Aorta (tissue), 5 donors: ENCODE measurements at regions not wholly inside any gene's neighbourhood (a gene's known extent, or its start where the extent isn't known, plus 50 kb on each side); places are given as distances from the start of the nearest gene placed in this dataset.

Experiments used
- ATAC-seq: fragments of 200-7000 bp; cut with Tn5 transposase; one replicate; pipeline ENCODE4 v1.9.1; 2022; ENCODE audit warnings: moderate library complexity; ENCODE audit not compliant: low FRiP score
- DNase-seq, 2 donors: peaks; one replicate each; pipeline ENCODE4 v3.0.0-alpha.2; 2020
- H3K27ac ChIP-seq, 2 donors: one replicate each; pipeline ENCODE4 v1.5.1; 2013; ENCODE audit warnings: low read length in 2 of 2, mild to moderate bottlenecking in 2 of 2, moderate library complexity in 2 of 2, control low read depth in 1 of 2, inconsistent platforms in 1 of 2, low read depth in 1 of 2
- H3K27me3 ChIP-seq, 2 donors: one replicate each; pipeline ENCODE4 v1.6.1; 2013; ENCODE audit warnings: control low read depth in 1 of 2, low read length in 1 of 2, mild to moderate bottlenecking in 1 of 2, moderate library complexity in 1 of 2; ENCODE audit not compliant: insufficient read depth in 2 of 2, control insufficient read depth in 1 of 2
- H3K36me3 ChIP-seq, 2 donors: one replicate each; pipeline ENCODE4 v1.6.1; 2013; ENCODE audit warnings: control low read depth in 1 of 2, low read length in 1 of 2, mild to moderate bottlenecking in 1 of 2; ENCODE audit not compliant: insufficient read depth in 2 of 2, control insufficient read depth in 1 of 2
- H3K4me1 ChIP-seq, 2 donors: one replicate each; pipeline ENCODE4 v1.6.1; 2013; ENCODE audit warnings: low read length in 2 of 2, control low read depth in 1 of 2, mild to moderate bottlenecking in 1 of 2, moderate library complexity in 1 of 2; ENCODE audit not compliant: insufficient read depth in 2 of 2, control insufficient read depth in 1 of 2
- H3K4me3 ChIP-seq, 2 donors: one replicate each; pipeline ENCODE4 v1.5.1; 2013; ENCODE audit warnings: low read length in 2 of 2, control low read depth in 1 of 2, mild to moderate bottlenecking in 1 of 2
- H3K9me3 ChIP-seq: one replicate; pipeline ENCODE4 v1.6.1; 2013; ENCODE audit warnings: mild to moderate bottlenecking, low read length; ENCODE audit not compliant: control insufficient read depth
- WGBS, 2 donors: extraction: QIAGEN DNeasy Blood & Tissue Kit; methylation state at CpG; one replicate each; pipeline ENCODE4 v1.1.7; 2013; 5-methylcytosine and 5-hydroxymethylcytosine counted together
- intact Hi-C, 2 donors: fragments of 100-400 bp; cut with DNase I; formaldehyde crosslinking; loops; one replicate each; pipeline versions ENCODE4 v1.14.2 to v1.15.0; 2022
- donor health status: healthy with polysubstance abuse.
- donor health status: Bipolar disorder and iron deficiency.
- donor health status: DM: no; HTN: no; CAD: no.
- donor health status: DM: no; HTN: no; CAD: no.
- donor health status: DM: yes; HTN: yes; CAD: no.

DNA sequence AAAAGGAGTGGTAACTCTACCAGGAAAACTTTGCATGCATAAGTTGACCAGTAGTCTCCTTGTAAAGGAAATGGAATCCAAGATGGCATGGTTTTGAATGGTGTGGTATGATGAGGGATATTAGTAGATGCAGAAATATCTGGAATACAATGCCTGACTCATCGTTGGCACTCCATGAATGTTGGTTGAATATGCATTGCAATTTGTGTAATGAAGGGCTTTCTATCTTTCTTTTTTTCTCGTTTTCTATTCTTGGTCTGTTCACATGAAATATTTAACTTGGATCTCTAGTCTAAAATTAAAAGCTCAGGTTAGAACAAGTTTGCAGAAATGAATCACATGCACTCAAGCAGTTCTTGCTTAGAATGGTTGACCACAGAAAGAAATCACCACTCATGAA lies 195.3 kb upstream of the ADRA1D start:
- H3K27me3 ChIP-seq = no peaks in the 10 kb centered on the region
- intact Hi-C loops = loop anchor here in 1 of 2 donors (5.0 to 10.0 kb wide), 2 partner anchors 70 to 147 kb away; no protein-coding TSS in a partner anchor
- H3K4me1 ChIP-seq = peaks cover 6 to 7% of the 10 kb centered on the region in 2 donors
- DNase-seq (no peak), ATAC-seq (peak; percentile 20)
- no peaks in the 10 kb centered on the region for H3K9me3 ChIP-seq
- no peak overlapping the region for H3K4me3 ChIP-seq
- WGBS, 2 donors = 9 to 16% methylated on average over 2 of the region's 2 CpGs
- H3K27ac ChIP-seq = peak overlapping the region; percentile 20 to 30
- no peaks in the 10 kb centered on the region for H3K36me3 ChIP-seq

DNA sequence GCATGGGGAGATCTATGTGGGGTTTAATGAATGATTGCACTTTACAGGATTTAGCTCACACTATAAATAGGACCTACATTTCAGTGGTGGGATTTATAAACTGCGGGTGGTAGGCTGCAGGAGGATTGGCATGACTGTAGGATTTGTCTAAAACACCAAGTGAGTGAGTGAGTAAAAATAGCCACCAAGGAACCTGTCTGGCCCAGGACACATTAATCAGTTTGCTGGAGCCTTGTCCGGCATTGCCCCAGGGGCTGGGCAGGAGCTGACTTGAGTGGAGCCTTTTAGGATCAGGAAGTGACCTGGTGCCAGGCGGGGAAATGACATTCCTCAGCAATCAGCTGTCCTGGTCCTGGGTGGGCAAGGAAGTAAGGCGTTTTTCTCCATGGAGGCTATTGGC lies 193.9 kb upstream of the ADRA1D start:
- DNase-seq (peak; percentile 70 to 81), ATAC-seq (peak; percentile 37)
- Histone ChIP-seq H3K27me3 (no peaks in the 10 kb centered on the region), H3K4me3 (no peak overlapping the region), H3K27ac (peak overlapping the region; percentile 51 to 77), H3K9me3 (no peaks in the 10 kb centered on the region), H3K36me3 (no peaks in the 10 kb centered on the region), H3K4me1 (peaks cover 6 to 7% of the 10 kb centered on the region in 2 donors)
- intact Hi-C loops = loop anchor here in 1 of 2 donors (5.0 to 10.0 kb wide), 2 partner anchors 72 to 146 kb away; no protein-coding TSS in a partner anchor
- WGBS, 2 donors = 1 to 11% methylated on average over 4 of the region's 4 CpGs

DNA sequence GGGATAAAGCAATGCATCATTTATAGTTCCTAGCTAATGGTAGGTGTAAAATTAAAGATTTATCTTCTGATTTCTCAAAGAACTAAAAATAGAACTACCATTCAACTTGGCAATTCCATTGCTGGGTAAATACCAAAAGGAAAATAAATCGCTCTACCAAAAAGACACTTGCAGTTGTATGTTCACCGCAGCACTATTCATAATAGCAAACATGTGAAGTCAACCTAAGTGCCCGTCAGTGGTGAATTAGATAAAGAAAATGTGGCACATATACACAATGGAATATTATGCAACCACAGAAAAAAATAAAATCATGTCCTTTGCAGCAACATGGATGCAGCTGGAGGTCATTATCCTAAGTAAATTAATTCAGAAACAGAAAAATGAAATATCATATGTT lies 192.8 kb upstream of the ADRA1D start:
- Histone ChIP-seq H3K4me1 (peaks cover 6 to 7% of the 10 kb centered on the region in 2 donors), H3K27me3 (no peaks in the 10 kb centered on the region), H3K9me3 (no peaks in the 10 kb centered on the region), H3K36me3 (no peaks in the 10 kb centered on the region), H3K4me3 (no peak overlapping the region), H3K27ac (no peak overlapping the region)
- no peak for ATAC-seq
- intact Hi-C loops = loop anchor here in 1 of 2 donors (5.0 to 10.0 kb wide), 2 partner anchors 73 to 145 kb away; no protein-coding TSS in a partner anchor
- WGBS, 2 donors = 16 to 33% methylated on average over 3 of the region's 3 CpGs
- no peak for DNase-seq

DNA sequence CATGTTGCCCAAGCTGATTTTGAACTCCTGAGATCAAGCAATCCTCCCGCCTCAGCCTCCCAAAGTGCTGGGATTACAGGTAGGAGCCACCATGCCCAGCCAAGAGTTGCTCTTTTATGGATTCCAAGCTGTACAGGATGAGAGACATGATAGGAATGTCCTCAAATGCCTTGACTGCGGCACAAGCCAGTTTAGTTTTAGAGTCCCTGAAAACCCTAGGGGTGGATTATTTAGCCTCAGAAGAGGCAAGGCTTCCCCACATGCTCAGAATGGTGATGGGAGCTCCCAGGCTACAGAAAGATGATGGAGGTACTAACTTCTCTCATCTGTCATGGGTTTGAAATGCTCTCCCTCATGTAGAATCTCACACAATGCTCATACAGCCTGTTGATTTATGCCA lies 192.1 kb upstream of the ADRA1D start:
- intact Hi-C loops = loop anchor here in 1 of 2 donors (5.0 to 10.0 kb wide), 2 partner anchors 74 to 144 kb away; no protein-coding TSS in a partner anchor
- Histone ChIP-seq H3K4me3 (no peak overlapping the region), H3K27ac (peak overlapping the region in 1 of 2 donors; percentile 49), H3K27me3 (no peaks in the 10 kb centered on the region), H3K9me3 (no peaks in the 10 kb centered on the region), H3K4me1 (peaks cover 6 to 7% of the 10 kb centered on the region in 2 donors), H3K36me3 (no peaks in the 10 kb centered on the region)
- WGBS, 2 donors = 81 to 84% methylated on average over 2 of the region's 2 CpGs
- DNase-seq = no peak
- no peak for ATAC-seq

DNA sequence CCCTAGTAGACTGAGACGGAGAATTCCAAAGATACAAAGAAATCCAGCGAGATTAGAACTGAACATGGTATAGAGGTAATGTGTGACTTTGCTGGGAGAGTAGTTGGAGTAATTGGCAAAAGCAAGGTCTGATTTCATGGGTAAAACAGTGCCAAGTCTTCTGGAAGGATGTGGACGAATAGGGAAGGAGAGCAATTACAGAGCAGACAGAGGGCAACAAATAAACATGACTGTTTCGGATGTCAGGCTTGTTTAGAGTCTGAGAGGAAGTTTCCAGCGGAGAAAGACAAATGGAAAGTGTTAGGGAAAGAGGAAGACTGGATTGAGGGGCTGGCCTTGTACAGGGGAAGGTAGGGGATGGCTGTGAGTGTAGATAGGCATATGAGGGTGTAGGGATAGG lies 190.4 kb upstream of the ADRA1D start:
- intact Hi-C loops = no loop called here
- DNase-seq (no peak), ATAC-seq (no peak)
- H3K4me3 ChIP-seq = no peak overlapping the region
- no peaks in the 10 kb centered on the region for H3K27me3 ChIP-seq
- 27 to 30% methylated on average over 5 of the region's 5 CpGs for WGBS, 2 donors
- no peaks in the 10 kb centered on the region for H3K4me1 ChIP-seq
- no peak overlapping the region for H3K27ac ChIP-seq
- no peaks in the 10 kb centered on the region for H3K36me3 ChIP-seq
- no peaks in the 10 kb centered on the region for H3K9me3 ChIP-seq

DNA sequence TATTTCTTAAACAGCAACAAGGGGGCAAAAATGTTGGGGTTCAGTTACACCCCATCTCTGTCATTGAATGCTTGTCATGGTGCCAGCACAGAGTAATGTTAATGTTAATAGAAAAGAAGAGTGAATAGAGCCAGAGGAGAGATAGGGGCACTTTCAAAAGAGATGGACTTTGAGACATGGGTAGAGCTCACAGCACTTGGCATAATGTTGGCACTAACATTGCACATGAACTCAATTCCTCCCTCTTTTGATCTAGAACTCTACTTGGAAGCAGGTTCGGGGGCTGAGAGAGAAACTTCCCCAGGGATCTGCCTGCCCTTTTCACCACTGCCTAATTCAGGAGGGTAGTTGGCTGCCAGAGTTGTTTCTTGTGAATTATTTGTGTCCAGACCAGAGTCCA lies 188.0 kb upstream of the ADRA1D start:
- no peak for DNase-seq
- 0 to 17% methylated on average over 1 of the region's 1 CpG for WGBS, 2 donors
- Histone ChIP-seq H3K36me3 (no peaks in the 10 kb centered on the region), H3K9me3 (no peaks in the 10 kb centered on the region), H3K4me1 (no peaks in the 10 kb centered on the region), H3K27ac (no peak overlapping the region), H3K4me3 (no peak overlapping the region), H3K27me3 (no peaks in the 10 kb centered on the region)
- ATAC-seq = peak; percentile 24
- intact Hi-C loops = no loop called here

DNA sequence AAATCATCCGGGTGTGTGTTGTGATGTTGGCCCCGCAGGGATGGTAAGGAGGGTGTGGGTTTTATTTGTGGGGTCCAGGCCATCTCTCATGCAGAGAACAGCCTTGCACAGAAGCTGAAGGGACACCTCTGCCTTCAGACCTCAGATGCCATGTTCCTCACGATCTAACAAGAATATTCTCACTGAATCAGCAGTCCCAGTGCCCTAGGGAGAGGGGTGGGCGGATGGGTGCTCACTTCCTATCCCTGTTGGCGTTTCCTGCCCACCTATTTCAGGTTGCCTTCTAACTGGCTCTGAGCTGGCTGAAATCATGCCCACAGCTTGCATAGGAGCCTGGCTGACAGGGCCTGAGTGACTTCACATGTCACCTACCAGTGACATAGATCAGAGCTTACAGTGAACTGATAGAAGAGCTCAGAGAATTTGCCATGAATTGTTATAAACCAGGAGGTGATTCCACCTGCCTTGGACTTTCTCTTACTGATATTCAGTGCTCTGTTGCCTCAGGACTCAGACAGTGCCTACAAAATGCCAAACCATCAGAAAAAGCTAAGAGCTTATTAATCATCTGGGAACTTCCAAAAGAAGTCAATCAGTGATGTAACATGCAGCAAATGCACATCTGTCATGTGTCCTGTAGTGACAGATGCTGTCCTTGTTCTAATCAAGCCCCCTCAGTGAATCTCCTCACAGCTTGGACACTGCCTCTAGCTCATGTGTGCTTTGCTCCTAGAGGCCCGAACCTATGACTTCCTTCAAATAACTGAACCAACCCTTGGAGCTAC lies 186.8 kb upstream of the ADRA1D start:
- WGBS, 2 donors = 86 to 92% methylated on average over 6 of the region's 6 CpGs

DNA sequence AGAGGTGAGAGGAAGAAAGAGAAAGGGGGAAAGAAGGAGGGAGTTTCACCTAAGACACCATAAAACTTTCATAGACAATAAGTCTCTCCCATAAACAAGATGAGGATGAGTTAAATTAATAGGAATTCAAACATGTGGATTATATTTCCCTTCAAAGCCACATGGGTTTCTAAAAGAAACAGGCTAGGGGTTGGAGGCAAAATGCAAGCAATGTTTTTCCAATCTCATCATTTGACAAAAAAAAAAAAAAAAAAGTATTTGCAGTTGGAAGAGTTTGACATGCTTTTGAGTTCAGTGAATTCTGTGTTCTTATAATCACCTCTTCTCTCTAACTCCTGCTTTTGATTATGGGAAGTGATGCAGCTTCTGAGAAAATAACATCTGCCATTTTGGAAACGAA lies 186.1 kb upstream of the ADRA1D start:
- DNase-seq (no peak), ATAC-seq (no peak)
- H3K4me1 ChIP-seq = no peaks in the 10 kb centered on the region
- 90 to 92% methylated on average over 1 of the region's 1 CpG for WGBS, 2 donors
- no peak overlapping the region for H3K27ac ChIP-seq
- H3K4me3 ChIP-seq = no peak overlapping the region
- no peaks in the 10 kb centered on the region for H3K27me3 ChIP-seq
- no peaks in the 10 kb centered on the region for H3K36me3 ChIP-seq
- intact Hi-C loops = no loop called here
- H3K9me3 ChIP-seq = no peaks in the 10 kb centered on the region

More for the DNA sequence above, 186.8 kb upstream of the ADRA1D start:
- H3K36me3 ChIP-seq = no peaks in the 10 kb centered on the region
- no peak for ATAC-seq
- DNase-seq = no peak
- intact Hi-C loops = no loop called here
- no peak overlapping the region for H3K4me3 ChIP-seq
- no peak overlapping the region for H3K27ac ChIP-seq
- H3K9me3 ChIP-seq = no peaks in the 10 kb centered on the region
- no peaks in the 10 kb centered on the region for H3K27me3 ChIP-seq
- no peaks in the 10 kb centered on the region for H3K4me1 ChIP-seq

DNA sequence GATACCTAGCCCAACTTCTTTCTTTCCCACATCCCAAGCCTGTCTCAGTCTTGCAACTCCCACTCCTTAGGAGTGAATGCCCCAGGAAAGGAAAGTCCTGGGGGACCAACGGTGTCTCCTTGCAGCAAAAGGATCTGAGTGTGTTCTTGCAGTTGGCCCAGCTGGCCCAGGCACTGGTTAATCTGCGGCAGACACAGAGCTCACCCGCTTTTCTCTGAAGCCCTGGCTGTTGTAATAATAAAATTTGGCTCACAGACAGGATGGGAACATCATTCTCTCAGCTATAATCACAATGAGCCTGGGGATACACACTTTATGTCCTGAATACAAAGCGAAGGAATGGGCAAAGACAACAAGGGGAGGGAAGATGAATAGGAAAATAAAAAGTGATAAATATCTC lies 185.6 kb upstream of the ADRA1D start:
- intact Hi-C loops = no loop called here
- H3K27ac ChIP-seq = no peak overlapping the region
- no peak for DNase-seq
- no peak for ATAC-seq
- no peaks in the 10 kb centered on the region for H3K4me1 ChIP-seq
- no peaks in the 10 kb centered on the region for H3K36me3 ChIP-seq
- no peaks in the 10 kb centered on the region for H3K27me3 ChIP-seq
- 88 to 89% methylated on average over 4 of the region's 4 CpGs for WGBS, 2 donors
- no peaks in the 10 kb centered on the region for H3K9me3 ChIP-seq
- no peak overlapping the region for H3K4me3 ChIP-seq
